PC-9 (cell line): ENCODE measurements at regions not wholly inside any gene's neighbourhood (a gene's known extent, or its start where the extent isn't known, plus 50 kb on each side); places are given as distances from the start of the nearest gene placed in this dataset.

Experiments used
- CTCF ChIP-seq: fragments of 200-600 bp; sonication (generic); conservative IDR thresholded peaks from 2 replicates; pipeline ENCODE4 v1.6.1; 2017; ENCODE audit warnings: mixed run types, antibody characterized with exemption, mild to moderate bottlenecking, moderate library complexity
- EZH2 ChIP-seq: fragments of 200-600 bp; sonication (generic); IDR thresholded peaks from 2 replicates; pipeline ENCODE4 v1.8.0; 2017; ENCODE audit warnings: antibody characterized with exemption, low read depth

- TF ChIP-seq EZH2 (no peak), CTCF (no peak)
Observed at GRCh38 chr22:44578110-44578457, 80.1 kb upstream of the RTL6 start.
